Kidney (tissue), 13 donors: ENCODE measurements at regions not wholly inside any gene's neighbourhood (a gene's known extent, or its start where the extent isn't known, plus 50 kb on each side); places are given as distances from the start of the nearest gene placed in this dataset.

ENCODE experiments used
- DNase-seq, 5 donors: peaks; one replicate each; pipeline ENCODE4 v3.0.0-alpha.2; 2013 to 2020
- FAIRE-seq: peaks from 2 replicates; lab custom pipeline; 2012; peaks lifted over from hg19 to GRCh38; lab: Jason Lieb, UNC
- H3K27ac ChIP-seq, 2 donors: one replicate each; pipeline ENCODE4 v1.7.0; 2013; ENCODE audit warnings: low read depth in 2 of 2, low read length in 2 of 2, inconsistent platforms in 1 of 2
- H3K27me3 ChIP-seq: one replicate; pipeline ENCODE4 v1.7.1; 2013; ENCODE audit warnings: low read length, inconsistent platforms; ENCODE audit not compliant: control insufficient read depth, insufficient read depth
- H3K36me3 ChIP-seq, 3 donors: one replicate each; pipeline versions ENCODE4 v1.7.0 to v1.7.1; 2013; ENCODE audit warnings: low read length in 3 of 3, control low read depth in 1 of 3, inconsistent platforms in 1 of 3; ENCODE audit not compliant: insufficient read depth in 3 of 3, control insufficient read depth in 2 of 3
- H3K4me1 ChIP-seq, 3 donors: one replicate each; pipeline versions ENCODE4 v1.7.0 to v1.7.1; 2013; ENCODE audit warnings: low read length in 3 of 3, inconsistent platforms in 1 of 3, low read depth in 1 of 3; ENCODE audit not compliant: control insufficient read depth in 2 of 3, insufficient read depth in 2 of 3
- H3K4me3 ChIP-seq, 3 donors: one replicate each; pipeline versions ENCODE4 v1.7.0 to v1.8.1; 2013; ENCODE audit warnings: low read length in 3 of 3, control low read depth in 1 of 3, inconsistent platforms in 1 of 3
- H3K9ac ChIP-seq, 3 donors: one replicate each; pipeline versions ENCODE4 v1.7.0 to v1.7.1; 2013; ENCODE audit warnings: low read length in 3 of 3, control low read depth in 1 of 3, inconsistent platforms in 1 of 3
- H3K9me3 ChIP-seq, 3 donors: one replicate each; pipeline versions ENCODE4 v1.7.0 to v1.7.1; 2013; ENCODE audit warnings: low read length in 3 of 3, control low read depth in 1 of 3, inconsistent platforms in 1 of 3; ENCODE audit not compliant: control insufficient read depth in 2 of 3, insufficient read depth in 1 of 3
- intact Hi-C: fragments of 100-400 bp; cut with DNase I; formaldehyde crosslinking; loops from one replicate; pipeline ENCODE4 v1.11.1; 2022
- TF ChIP-seq, protein P1 (sequence below): IDR thresholded peaks from 3 replicates; pipeline ENCODE4 v1.5.1; 2012; ENCODE audit warnings: mild to moderate bottlenecking, moderate library complexity, borderline replicate concordance; ENCODE audit not compliant: insufficient read depth; ENCODE audit errors: extremely low read depth
- donor health status: control.
- donor health status: control.
- donor health status: control.
- donor health status: control.
- donor health status: control.
- donor health status: DM: yes; HTN: yes; CAD: no.
- donor health status: Normal renal cell carcinoma (clear cell type).

DNA sequence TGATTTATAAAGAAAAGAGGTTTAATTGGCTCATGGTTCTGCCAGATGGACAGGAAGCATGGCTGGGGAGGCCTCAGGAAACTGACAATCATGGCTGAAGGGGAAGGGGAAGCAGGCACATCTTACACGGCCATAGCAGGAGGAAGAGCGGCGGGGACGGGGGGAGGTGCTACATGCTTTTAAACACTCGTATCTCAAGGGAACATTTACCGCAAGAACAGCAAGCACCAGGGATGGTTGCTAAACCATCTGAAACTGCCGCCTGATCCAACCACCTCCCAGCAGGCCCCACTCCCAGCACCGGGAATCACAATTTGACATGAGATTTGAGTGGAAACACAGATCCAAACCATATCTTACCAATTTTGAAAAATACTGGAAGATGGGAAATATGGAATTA is 362.8 kb downstream of the FBXO15 start:
- FAIRE-seq (no peak), DNase-seq (no peak)
- no peaks in the 10 kb centered on the region for H3K36me3 ChIP-seq
- no peaks in the 10 kb centered on the region for H3K9me3 ChIP-seq
- no peaks in the 10 kb centered on the region for H3K4me1 ChIP-seq
- no peak overlapping the region for H3K27ac ChIP-seq
- intact Hi-C loops, result no loop called here
- H3K9ac ChIP-seq, result no peak overlapping the region
- H3K27me3 ChIP-seq, result no peaks in the 10 kb centered on the region
- TF ChIP-seq, protein P1, sequence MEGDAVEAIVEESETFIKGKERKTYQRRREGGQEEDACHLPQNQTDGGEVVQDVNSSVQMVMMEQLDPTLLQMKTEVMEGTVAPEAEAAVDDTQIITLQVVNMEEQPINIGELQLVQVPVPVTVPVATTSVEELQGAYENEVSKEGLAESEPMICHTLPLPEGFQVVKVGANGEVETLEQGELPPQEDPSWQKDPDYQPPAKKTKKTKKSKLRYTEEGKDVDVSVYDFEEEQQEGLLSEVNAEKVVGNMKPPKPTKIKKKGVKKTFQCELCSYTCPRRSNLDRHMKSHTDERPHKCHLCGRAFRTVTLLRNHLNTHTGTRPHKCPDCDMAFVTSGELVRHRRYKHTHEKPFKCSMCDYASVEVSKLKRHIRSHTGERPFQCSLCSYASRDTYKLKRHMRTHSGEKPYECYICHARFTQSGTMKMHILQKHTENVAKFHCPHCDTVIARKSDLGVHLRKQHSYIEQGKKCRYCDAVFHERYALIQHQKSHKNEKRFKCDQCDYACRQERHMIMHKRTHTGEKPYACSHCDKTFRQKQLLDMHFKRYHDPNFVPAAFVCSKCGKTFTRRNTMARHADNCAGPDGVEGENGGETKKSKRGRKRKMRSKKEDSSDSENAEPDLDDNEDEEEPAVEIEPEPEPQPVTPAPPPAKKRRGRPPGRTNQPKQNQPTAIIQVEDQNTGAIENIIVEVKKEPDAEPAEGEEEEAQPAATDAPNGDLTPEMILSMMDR, result no peak
- no peak overlapping the region for H3K4me3 ChIP-seq

DNA sequence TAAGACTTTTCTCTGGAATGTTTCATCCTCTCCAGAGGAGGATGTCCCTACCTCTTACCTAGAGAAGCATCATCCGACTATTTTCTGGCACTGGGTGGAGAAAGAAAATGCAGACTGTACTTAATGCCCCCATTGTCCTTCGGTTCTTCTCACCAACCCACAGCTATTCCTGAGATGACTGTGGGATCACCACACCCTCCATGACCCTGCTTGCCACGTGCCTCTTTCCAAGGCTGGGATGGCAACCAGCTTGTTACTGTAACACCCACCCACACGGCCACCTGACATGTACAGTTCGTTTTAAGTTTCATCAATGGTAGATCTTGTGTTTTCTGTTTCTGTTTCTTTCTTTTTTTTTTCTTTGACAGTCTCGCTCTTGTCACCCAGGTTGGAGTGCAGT is 365.2 kb downstream of the FBXO15 start:
- no peaks in the 10 kb centered on the region for H3K9me3 ChIP-seq
- H3K4me3 ChIP-seq, result no peak overlapping the region
- no peaks in the 10 kb centered on the region for H3K36me3 ChIP-seq
- DNase-seq (no peak), FAIRE-seq (no peak)
- H3K4me1 ChIP-seq, result no peaks in the 10 kb centered on the region
- no peak overlapping the region for H3K9ac ChIP-seq
- no peak overlapping the region for H3K27ac ChIP-seq
- no peaks in the 10 kb centered on the region for H3K27me3 ChIP-seq
- intact Hi-C loops, result no loop called here
- TF ChIP-seq, protein P1, result no peak

DNA sequence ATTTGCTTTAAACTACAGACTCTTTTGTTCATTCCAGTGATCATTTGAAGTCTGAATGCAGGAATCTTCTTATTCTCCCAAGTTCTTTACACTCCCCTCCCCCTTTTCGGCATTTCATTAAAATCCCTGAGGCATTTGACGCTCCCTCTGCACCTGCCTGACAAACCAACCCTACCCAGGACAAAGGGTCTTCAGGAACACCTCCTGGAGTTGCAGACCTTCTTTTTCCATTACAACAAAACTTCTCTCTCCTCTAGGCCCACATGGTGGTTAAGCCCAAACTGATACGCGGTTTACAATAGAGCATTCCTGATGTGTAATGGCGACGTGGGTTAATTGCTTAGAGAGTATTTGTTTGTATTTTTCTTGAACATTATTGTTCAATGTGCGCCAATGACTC is 367.4 kb downstream of the FBXO15 start:
- Histone ChIP-seq H3K9me3 (no peaks in the 10 kb centered on the region), H3K9ac (no peak overlapping the region), H3K4me3 (no peak overlapping the region), H3K27me3 (no peaks in the 10 kb centered on the region), H3K4me1 (no peaks in the 10 kb centered on the region), H3K36me3 (no peaks in the 10 kb centered on the region), H3K27ac (no peak overlapping the region)
- no peak for DNase-seq
- intact Hi-C loops, result no loop called here
- no peak for FAIRE-seq
- TF ChIP-seq, protein P1, result no peak

DNA sequence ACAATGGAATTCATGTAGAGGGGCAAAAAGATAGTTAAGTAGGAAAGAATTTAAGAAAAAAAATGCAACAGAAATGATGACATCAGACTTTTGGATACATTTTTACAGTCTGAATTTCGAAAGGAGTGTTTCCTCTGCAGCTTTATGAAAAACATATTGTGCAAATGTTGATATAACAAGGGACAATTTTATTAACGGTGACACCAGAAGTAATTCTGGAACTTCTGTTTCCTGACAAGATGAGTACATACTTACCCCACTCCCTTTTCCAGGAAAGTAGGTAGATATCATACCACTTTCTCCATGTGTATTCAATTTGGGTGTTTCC is 369.6 kb downstream of the FBXO15 start:
- Histone ChIP-seq H3K36me3 (no peaks in the 10 kb centered on the region), H3K27ac (no peak overlapping the region), H3K27me3 (no peaks in the 10 kb centered on the region), H3K4me3 (no peak overlapping the region), H3K9me3 (no peaks in the 10 kb centered on the region), H3K9ac (no peak overlapping the region), H3K4me1 (no peaks in the 10 kb centered on the region)
- TF ChIP-seq, protein P1, result no peak
- FAIRE-seq (no peak), DNase-seq (no peak)
- intact Hi-C loops, result no loop called here
